HG03095 (cell line): ENCODE measurements at regions not wholly inside any gene's neighbourhood (a gene's known extent, or its start where the extent isn't known, plus 50 kb on each side); places are given as distances from the start of the nearest gene placed in this dataset.
"Not testable (repeated sequence)": the region's sequence is repeated elsewhere in the genome, so short reads cannot be mapped to it uniquely, and the experiment has no call there.

Experiments used
- ATAC-seq: cut with Tn5 transposase; IDR thresholded peaks from one replicate; pipeline ENCODE4 v1.9.1; 2021; ENCODE audit warnings: moderate library complexity; ENCODE audit not compliant: unreplicated experiment

DNA sequence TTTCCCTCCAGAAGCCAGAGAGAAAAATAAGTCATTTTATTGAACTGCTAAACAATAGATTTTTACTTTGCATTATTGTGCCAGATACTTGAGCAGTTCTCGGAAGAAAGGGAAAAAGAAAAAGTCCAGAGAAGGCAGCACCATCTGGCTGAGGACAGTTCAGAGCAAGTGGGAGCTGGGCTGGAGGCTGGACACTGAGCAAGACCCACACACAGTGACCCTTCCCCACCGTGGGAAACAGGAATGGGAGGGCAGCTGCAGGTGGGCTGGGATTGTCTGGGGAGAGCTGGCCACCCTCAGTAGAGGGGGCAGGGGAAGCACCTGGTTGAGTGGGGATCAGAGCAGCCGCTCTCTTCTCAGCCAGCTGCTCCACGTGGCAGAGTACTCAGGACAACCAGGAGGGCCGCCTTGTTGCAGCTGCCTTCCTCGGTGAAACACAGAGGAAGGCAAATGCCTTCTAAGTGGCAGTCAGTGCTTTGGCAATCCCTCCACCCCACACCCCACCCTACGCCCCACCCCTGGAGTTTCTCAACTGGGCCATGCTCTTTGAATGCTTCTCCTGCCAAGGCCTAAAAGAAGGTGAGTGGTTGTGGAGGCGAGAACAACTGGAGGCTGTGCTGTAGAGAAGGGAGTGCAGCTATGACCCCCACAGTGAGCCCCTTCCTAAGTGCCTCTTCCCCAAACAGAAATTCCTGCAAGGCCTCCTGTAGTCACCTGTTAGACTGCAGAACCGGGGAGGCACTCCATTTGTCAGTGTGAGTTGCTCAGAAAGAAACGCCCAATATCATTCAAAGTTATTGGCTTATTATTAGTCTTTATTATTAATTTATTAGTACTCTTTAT, 179.3 kb downstream of the ZIC5 start:
- no peak for ATAC-seq

DNA sequence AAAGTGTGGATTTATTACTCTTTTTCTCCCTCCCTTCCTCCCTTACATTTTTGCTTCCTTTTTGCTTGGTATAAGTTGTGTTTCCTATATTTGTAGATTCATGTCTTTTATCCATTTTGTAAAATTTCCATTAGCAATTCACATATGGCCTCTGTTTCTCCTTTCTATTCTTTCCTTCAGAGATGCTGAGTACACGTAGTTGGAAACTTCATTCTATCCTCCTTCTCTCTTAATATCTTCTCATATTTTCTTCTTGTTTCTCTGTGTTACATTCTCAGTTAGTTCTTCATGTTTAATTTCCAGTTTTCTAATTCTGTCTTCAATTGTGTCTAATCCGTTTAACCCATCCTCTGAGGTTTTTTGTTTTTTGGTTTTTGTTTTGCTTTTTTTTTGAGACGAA, 188.9 kb downstream of the ZIC5 start:
- ATAC-seq = no peak

DNA sequence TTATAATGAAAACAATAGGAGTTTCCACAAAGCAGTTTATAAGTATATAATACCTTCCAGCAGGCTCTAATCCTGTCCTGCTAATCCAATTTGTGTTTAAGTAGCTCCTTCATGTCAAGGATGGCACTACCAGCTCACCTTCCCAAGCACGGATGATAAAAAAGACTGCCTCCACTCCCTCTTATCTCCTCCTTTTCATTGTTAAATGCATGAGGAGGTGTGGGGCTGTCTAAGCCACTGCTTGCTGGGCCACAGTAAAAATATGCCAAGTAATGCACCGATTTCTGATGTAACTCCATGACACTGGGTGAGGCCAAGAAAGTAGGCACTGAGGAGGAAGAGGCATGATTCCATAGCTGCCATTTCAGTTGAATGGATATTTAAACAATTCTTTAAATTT, 193.1 kb downstream of the ZIC5 start:
- no peak for ATAC-seq

DNA sequence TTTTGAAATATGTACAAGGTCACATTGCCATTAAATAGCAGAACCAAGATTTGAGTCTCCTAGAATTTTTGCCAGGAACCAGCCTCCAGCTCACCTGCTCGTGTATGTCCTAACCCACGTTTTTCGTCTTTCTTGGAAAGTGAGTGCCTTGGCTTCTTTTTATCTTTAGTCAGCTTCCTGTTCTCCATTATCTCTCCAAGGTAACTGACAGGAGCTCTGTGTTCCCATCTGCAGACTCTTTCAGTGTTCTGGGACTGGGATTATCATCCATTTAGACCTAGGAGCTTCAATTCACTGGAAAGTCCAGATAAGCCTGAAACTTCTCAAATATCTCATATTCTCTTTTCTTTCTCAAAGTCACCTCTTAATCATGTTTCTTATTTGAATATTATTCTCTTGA, 193.7 kb downstream of the ZIC5 start:
- ATAC-seq = no peak

DNA sequence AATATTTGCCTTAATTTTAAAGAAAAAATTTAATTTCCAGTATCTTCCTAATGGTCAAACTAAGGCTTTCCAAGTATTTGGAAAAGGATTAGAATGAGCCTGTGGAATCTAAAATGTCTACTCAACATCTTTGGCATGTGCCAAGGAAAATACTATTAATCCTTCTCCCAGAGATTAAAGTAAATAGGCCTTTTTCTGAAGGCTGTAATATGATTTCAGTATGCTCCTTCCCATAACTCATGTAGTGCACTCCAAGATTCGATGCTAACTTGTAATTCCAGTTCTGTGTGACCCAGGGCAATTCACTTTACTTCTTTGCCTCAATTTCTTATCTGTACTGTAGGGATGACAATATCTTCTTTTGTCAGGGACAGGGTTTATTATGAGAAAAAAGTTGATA, 196.9 kb downstream of the ZIC5 start:
- no peak for ATAC-seq

- no peak for ATAC-seq
Measured at GRCh38 chr13:99768986-99769385, 202.6 kb downstream of the ZIC5 start.

DNA sequence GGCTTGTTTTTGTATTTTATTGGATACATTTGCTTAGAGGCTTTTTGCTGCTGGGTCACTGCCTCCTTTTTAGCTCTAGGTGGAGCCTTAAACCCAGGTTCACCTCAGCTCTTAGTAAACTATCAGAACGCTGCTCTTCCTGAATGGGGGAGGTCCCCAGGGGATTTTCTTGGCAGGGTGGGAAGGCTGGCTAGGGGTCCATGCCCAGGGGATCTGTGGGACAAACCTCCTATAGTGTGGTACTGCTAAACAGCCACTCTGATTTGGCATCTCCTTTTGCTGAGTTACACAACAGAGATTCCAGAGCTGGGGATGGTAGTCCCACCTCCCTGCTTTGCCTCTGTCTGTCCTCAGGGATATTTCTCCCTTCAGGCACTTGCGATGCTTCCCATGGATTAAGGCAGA, 204.9 kb downstream of the ZIC5 start:
- ATAC-seq = no peak

DNA sequence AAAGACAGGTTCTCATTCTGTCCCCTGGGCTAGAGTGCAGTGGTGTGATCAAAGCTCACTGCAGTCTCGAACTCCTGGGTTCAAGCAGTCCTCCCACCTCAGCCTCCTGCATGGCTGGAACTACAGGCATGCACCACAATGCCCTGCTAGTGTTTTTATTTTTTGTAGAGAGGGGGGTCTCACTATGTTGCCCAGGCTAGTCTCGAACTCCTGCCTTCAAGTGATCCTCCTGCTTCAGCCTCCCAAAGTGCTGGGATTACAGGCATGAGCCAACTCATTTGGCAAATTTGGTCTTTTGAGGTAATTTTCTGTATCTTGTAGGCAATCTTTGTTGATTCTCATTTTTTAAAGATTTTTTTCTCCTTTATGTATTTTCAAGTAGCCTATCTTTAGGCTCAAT, 205.7 kb downstream of the ZIC5 start:
- no peak for ATAC-seq

GRCh38 chr13:99760456-99760855, 211.1 kb downstream of the ZIC5 start:
- no peak for ATAC-seq

GRCh38 chr13:99759163-99759552, 212.4 kb downstream of the ZIC5 start:
- ATAC-seq = no peak

- no peak for ATAC-seq
Measured at GRCh38 chr13:99758460-99759162, 213.0 kb downstream of the ZIC5 start.

DNA sequence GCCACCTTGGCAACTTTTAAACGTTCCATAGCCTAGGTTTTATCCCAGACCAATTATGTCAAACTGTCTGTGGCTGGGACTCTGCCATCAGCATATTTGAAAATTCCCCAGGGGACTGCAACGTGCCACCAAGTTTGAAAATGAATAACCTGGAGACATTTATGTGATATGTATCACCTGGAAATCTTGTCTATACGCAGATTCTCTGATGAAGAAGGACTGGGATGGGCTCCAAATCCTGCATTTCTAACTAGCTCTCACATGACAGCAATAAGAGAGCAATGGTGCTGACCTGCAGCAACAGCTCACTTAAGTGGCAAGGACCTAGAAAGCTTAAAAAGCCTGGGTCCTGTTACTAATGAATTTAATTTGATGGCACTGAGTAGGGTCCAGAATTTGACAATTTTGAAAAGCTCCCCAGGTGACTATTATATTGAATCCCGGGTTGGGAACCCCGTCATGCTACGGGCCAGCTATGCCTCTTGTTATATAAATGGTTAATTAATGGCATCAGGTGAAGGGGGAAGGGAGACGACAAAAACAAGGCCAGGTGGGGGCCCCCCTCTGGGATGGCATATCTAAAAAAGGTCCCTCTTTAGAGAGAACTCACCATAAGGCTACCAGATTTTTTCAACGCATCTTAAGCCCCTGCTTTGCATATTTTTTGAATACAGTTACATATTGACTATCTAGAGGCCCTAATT, 213.7 kb downstream of the ZIC5 start:
- no peak for ATAC-seq

DNA sequence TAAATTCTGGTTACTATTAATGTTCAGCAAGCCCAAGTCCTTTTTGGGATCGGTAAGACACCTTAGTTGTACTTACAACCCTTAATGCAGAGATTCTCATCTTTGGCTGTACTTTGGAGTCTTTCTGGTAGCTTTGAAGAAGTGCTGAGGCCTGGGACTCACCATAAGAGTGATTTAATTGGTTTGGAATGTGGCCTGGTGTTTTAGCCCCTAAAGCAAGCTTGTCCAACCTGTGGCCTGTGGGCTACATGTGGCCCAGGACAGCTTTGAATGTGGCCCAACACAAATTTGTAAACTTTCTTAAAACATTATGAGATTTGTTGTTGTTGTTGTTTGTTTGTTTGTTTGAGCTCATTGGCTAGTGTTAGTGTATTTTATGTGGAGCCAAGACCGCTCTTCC, 215.3 kb downstream of the ZIC5 start:
- ATAC-seq = no peak

- not testable (repeated sequence) for ATAC-seq
Measured at GRCh38 chr13:99754750-99755149, 216.8 kb downstream of the ZIC5 start.

- ATAC-seq = no peak
Measured at GRCh38 chr13:99752373-99752772, 219.2 kb downstream of the ZIC5 start.

DNA sequence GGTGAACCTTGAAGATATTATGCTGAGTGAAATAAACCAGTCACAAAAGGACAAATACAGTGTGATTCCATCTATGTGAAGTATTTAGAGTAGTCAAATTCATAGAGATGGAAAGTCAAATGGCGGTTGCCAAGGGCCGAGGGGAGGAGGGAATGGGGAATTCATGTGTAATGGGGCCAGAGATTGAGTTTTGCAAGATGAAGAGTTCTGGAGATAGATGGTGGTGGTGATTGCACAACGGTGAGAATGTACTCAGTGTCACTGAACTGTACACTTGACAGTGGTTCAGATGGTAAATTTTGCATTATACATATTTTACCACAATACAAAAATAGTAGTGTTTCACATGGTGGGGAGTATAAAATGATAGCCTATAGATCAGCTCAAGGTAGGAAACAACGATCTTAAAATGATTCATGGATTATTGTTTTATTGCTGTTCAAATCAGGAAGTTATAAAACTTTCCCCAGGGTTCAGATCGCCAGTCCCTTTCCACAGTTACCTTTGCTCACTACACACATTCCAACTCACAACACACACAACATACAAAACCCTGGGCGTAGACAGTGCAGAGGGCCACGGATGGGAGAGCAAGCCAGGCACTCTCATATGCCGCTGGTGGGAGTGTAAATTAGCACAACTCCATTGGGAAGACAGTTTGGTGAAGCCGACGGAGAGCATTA, 219.9 kb downstream of the ZIC5 start:
- ATAC-seq = no peak

DNA sequence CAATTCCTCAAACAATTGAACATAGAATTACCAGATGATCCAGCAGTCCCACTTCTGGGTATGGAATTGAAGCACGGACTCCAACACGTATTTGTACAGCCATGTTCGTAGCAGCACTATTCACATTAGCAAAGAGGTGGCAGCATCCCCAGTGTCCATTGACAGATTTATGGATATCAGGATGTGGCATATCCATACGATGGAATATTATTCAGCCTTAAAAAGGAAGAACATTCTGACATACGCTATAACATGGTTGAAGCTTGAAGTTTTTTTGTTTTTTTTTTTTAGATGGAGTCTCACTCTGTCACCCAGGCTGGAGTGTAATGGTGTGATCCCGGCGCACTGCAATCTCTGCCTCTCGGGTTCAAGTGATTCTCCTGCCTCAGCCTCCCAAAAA, 220.6 kb downstream of the ZIC5 start:
- no peak for ATAC-seq

DNA sequence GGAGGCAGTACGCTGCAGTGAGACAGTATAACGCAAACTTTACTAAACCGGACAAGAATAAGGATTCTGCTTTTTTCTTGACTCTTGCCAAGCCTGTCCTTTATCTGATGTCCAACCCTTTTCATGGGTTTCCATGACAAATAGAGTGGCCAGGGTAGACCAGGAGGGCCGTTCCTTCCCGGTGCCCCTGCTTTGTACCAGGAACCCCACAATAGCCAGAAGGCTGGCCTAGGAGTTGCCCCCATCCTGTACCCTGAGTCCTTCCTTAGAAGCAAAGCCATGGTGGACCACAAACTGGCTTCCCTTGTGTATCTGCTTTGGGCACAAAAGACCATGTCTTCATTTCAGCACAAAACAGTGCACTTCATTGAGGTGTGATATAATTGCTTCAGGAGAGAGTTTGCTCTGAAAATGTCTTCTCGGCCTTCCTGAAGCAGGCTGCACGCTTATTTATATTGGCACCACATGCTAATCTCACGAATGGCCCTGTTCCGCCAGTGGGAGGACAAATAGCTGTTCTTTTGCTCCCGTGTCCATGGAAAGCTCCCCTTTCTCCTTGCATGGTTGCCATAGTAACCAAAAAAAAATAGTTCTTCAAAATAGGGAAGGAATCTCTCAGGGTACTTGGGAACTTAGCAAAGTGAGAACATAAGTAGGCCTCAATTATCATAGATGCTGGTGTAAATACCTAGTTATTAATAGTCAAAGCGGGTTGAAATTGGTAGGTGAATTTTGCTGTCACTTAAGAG, 222.1 kb downstream of the ZIC5 start:
- no peak for ATAC-seq

DNA sequence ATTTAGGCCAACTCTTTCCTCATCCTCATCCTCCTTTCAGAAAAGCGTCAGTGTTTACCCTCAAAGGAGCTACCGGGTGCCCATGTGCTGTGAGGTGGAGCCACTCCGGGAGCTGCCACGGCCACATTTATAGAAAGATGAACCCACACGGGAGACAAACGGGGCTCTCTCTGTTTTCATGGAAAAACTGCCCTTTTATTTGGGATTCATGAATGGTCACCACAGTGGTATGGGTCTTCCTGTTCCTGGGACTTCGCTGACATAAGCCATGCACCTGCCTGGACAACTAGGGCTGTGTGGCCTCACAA, 224.2 kb downstream of the ZIC5 start:
- no peak for ATAC-seq

DNA sequence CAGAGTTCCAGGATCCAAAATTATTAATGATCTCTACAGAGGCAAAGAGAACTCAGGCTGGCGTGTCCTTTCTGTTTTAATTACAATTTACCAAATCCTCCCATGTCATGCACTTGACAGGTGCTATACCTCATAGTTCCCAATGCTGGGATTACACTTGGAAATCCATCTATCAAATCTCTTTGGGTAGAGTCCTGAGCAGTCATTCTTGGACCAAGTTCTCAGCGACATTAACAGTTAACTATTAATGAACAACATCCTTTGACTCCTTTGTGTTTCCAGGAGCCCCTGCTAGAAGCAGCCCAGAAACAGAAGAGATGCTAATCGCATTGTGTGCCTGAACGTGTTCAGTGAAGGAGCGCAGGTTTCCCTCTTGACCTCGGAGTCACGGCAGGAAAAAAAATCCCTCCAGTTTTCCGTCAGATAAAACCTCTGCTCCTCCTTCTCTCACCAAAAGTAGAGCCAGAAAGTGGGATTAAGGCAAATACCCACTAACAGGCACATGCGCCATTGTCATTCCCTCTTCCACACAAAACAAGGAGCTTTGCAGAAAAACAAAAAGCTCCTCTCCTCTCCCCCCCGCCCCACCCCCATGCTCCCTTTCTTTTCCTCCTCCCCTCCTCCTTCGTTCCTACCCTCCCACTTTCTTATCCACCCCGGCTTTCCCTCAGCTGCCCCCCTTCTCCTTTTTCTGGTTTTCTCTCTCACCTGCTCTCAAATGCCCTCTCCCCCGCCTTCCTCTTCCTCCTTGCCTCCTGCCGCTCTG, 224.7 kb downstream of the ZIC5 start:
- ATAC-seq = no peak
